Limb (tissue), 2 donors: ENCODE measurements at regions not wholly inside any gene's neighbourhood (a gene's known extent, or its start where the extent isn't known, plus 50 kb on each side); places are given as distances from the start of the nearest gene placed in this dataset.
"Not testable (repeated sequence)": the region's sequence is repeated elsewhere in the genome, so short reads cannot be mapped to it uniquely, and the experiment has no call there.

Experiments used
- DNase-seq, 2 donors: peaks; one replicate each; pipeline ENCODE4 v3.0.0-alpha.2; 2016; ENCODE audit errors: extremely low spot score in 2 of 2

- no peak for DNase-seq
These were observed 215.1 kb upstream of the PITX2 start for GRCh38 chr4:110837896-110838450.

- no peak for DNase-seq
These were observed 217.4 kb upstream of the PITX2 start for GRCh38 chr4:110840221-110840654.

GRCh38 chr4:110848787-110849186, 225.9 kb upstream of the PITX2 start:
- DNase-seq = no peak

- no peak for DNase-seq
These were observed 226.6 kb upstream of the PITX2 start for GRCh38 chr4:110849461-110849860.

GRCh38 chr4:110850461-110851442, 227.9 kb upstream of the PITX2 start:
- DNase-seq = peak in 1 of 2 donors; percentile 56

- DNase-seq = no peak
These were observed 229.1 kb upstream of the PITX2 start for GRCh38 chr4:110851989-110852388.

GRCh38 chr4:110852793-110853192, 229.9 kb upstream of the PITX2 start:
- no peak for DNase-seq

- no peak for DNase-seq
These were observed 230.4 kb upstream of the PITX2 start for GRCh38 chr4:110853242-110853641.

GRCh38 chr4:110854021-110854678, 231.3 kb upstream of the PITX2 start:
- DNase-seq = no peak

- DNase-seq = no peak
These were observed 237.2 kb upstream of the PITX2 start for GRCh38 chr4:110860125-110860524.

GRCh38 chr4:110860901-110861300, 238.0 kb upstream of the PITX2 start:
- DNase-seq = no peak

GRCh38 chr4:110865611-110866259, 242.9 kb upstream of the PITX2 start:
- peak in 1 of 2 donors; percentile 13 for DNase-seq

- DNase-seq = no peak
These were observed 244.5 kb upstream of the PITX2 start for GRCh38 chr4:110867251-110867960.

GRCh38 chr4:110867981-110868720, 245.3 kb upstream of the PITX2 start:
- DNase-seq = no peak

GRCh38 chr4:110869114-110869513, 246.2 kb upstream of the PITX2 start:
- DNase-seq = no peak

GRCh38 chr4:110869862-110870572, 247.1 kb upstream of the PITX2 start:
- no peak for DNase-seq

GRCh38 chr4:110876214-110876613, 253.3 kb upstream of the PITX2 start:
- not testable (repeated sequence) for DNase-seq

GRCh38 chr4:110876866-110877265, 254.0 kb upstream of the PITX2 start:
- no peak for DNase-seq

- DNase-seq = no peak
These were observed 255.0 kb upstream of the PITX2 start for GRCh38 chr4:110877778-110878370.
